Activated CD4-positive, alpha-beta T cell treated with anti-CD3 and anti-CD28 coated beads for 48 hours (primary cell): ENCODE measurements at regions not wholly inside any gene's neighbourhood (a gene's known extent, or its start where the extent isn't known, plus 50 kb on each side); places are given as distances from the start of the nearest gene placed in this dataset.
"Not testable (repeated sequence)": the region's sequence is repeated elsewhere in the genome, so short reads cannot be mapped to it uniquely, and the experiment has no call there.

ENCODE experiments used
- DNase-seq: peaks from one replicate; pipeline ENCODE4 v3.0.0-alpha.2; 2020

DNA sequence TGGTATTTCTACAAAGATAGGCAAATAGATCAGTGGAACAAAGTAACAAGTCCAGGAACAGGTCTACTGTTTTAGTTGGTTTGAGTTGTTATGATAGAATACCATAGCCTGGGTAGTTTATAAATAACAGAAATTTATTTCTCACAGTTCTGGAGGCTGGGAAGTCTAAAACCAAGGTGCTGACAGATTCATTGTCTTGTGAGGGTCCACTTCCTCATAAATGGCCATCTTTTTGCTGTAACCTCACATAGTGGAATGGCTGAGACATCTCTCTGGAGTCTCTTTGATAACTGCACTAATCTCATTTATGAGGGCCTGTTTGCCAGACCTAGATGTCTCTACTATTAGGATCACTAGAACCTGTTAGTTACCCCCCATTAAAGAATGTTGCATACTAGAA is 152.3 kb upstream of the MYRIP start:
- DNase-seq: no peak

DNA sequence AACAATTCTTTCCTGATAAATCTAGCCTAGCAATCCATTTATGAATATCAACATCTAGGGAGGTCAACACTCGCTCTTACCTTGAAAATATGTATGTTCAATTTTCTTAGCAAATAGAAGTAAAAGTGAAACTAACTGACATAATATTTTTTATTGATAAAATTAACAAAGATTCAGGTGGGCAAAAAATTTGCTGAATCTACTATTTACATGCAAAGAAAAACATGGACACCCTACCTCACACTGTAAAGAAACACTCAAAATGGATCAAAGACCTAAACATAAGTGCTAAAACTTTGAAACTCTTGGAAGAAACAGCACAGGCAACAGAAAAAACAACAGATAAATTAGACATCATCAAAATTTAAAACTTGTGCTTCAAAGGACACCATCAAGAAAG is 151.6 kb upstream of the MYRIP start:
- DNase-seq: no peak

DNA sequence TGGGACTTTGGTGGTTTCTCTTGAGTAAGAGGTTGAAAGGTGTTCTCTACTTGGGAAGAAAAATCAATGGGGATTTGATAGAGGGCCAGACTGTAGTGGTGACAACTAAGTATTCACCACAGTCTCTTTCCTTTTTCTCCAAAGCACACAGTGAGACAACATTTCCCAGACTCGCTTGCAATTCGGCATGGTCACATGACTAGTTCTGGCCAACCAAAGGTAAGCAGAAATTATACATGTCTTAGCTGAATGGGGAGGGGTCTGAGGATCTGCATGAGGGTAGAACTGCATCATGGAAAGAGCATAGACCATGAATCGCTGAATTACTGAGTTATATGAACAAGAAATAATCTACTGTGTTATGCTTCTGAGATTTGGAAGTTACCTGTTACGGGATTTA is 144.5 kb upstream of the MYRIP start:
- no peak for DNase-seq

DNA sequence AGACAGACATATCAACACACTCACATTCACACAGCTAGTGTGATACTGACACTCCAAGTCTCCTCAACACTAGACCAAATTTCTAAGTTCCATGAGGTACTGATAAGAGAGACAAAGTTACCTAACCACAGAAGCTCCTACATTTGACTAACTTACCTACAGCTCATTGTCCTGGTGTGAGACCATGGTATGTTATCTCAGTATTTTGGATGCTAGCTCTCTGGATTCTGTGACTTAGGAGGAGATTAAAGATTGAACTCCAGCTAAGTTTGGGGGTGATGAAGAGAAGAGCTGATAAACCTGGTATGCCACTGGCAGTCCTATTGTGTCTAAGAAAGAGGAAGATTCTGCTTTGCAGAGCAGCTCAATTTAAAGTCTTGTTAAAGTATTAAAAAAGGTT is 144.0 kb upstream of the MYRIP start:
- DNase-seq: no peak

DNA sequence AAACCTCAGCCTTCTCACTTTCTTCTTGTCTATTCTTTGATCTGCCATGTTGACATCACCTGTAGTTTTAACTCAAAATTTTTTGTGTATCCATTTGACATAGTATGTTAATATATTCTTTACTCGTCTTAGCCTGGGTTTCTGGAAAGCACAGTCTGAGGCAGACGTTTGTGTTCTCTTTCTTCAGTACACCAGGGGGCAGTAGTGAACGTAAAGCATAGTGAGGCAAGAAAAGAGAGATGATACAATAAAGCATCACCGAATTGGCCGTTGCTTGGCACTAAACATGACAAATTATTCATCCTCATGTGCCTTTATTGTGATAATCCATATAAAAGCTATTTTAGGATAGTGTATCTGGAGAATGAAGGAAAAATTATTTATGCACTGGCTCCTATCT is 141.0 kb upstream of the MYRIP start:
- DNase-seq: no peak

DNA sequence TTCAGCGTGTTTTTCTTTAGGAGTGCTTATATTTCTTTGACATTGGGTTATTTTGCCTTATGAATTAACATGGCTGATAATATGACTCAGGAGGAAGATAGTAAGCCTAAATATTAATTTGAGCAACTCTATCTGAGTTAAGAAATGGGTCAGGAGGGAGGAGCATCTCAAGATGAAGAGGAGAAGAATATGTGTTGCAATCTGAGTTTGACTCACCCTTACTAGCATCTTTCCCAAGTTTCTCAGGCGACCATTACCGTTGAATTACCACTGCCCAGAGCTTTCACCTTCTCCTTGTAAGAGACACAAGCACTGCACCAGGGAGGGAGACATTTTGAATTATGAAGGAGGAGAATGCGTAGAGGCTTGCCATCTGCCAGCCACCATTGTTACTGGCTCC is 138.3 kb upstream of the MYRIP start:
- no peak for DNase-seq

DNA sequence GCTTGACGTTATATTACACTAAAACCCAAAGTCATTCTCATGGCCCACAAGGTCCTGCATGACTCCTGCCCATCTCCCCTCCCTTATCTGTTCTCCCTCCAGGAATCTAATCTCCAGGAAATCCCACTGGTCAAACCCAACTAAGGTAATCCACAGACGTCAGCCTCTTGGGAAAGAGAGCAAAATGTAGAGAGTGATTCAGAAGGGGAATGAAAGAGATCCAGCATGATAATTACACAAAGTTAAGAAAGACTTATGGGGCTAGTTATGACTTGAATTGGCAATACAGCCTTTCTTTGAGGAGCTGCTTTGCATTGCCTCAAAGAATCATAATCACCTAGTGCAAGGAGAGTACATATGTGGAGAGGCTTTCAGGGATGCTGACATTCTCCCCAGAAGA is 137.8 kb upstream of the MYRIP start:
- no peak for DNase-seq

DNA sequence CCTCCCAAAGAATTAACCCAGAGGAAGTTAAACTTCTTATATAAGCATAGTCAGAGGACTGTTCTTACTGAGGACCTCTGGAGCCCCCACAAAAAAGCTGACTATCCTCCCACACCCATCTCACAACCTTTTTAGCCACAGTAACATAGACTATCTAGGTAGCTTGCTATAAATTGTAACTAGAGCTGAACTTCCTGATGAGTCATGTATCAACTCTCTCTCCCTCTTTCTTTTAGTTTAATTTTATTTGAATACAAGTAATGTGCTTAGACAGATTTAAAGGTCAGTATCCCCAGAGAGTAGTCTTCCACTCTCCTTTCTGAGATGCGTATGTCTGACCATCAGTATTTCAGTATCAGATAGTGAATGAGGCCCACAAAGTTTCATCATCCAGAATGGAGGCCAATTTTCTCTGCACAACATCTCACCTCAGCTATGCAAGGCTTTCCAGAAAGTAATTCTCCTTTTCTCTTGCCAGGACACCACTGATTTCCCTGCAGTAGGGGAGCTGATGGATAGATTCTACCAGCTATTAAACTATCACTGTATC is 104.0 kb upstream of the MYRIP start:
- no peak for DNase-seq

DNA sequence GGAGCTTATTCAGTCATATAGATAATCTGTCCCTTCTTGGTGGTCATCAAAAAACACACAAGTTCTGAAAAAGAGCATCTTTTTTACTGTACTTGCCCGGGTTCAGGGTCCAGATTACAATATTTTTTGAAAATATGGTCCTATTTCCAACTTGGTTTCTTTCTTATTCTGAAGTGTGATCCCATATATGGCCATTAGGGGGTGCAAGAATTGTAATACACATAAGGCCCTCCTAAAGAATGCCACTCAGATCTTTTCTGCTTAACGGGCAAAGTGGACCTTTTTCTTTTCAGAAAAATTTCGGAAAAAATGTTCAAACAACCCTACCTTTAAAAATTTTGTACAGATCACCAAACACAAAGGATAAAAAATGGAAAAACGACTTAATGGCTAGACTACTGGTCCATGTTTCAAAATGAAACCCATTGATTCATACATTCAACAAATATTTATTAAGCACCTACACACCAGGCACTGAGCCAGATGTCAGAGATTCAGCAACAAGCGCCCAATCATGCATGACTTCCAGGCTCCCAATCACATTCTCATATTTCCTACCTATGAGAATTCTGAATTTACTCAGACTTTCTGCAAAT is 102.0 kb upstream of the MYRIP start:
- no peak for DNase-seq

DNA sequence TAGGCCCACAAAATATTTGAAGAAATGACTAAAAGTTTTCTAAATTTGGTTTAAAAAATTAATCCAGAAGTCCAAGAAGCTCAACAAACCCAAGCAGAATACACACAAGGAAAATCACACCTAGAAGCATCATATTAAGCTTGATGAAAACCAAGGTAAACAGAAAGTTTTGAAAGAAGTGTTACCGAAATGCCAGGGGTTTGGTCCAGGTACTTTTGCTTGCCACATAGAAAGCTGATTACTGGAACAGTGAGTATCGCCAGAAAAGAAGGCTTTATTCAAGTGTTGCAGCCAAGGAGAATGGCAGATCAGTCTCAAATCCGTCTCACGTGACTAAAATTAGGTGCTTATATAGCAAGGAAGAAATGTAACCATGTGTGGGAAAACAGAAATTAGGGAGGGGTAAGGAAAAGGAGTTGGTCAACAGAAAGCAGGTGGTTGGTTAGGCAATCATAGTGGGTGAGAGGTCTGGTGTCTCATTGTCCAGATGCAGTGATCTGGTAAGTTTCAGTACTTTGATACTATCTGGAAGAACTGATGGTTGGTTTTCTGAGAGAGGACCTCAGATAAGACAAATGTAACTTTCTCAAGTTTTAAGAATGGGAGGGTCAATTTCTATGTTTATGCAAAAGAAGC is 96.9 kb upstream of the MYRIP start:
- no peak for DNase-seq

DNA sequence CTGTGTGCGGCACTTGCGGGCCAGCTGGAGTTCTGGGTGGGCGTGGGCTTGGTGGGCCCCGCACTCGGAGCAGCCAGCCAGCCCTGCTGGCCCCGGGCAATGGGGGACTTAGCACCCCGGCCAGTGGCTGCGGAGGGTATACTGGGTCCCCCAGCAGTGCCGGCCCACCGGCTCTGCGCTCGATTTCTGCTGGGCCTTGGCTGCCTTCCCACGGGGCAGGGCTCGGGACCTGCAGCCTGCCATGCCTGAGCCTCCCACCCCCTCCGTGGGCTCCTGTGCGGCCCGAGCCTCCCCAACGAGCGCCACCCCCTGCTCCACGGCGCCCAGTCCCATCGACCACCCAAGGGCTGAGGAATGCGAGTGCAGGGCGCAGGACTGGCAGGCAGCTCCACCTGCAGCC is 96.1 kb upstream of the MYRIP start:
- not testable (repeated sequence) for DNase-seq

DNA sequence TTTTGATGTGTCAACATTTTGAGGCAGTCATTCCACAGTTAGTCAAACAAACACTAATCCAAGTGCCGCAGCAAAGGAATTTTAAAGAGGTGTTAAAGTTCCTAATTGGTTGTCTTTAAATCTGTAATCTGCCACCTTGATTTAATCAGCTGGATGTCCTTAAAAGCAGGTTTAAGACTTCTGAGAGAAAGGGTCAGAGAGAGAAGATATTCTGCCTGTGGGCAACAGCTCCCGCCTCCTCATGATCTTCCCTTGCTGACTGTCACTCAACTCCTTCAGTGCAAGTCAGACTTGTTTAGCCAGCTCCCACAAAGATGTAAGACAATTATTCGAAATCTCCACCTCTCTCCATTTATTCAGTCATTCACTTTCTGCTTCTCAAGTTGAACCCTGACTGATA is 92.6 kb upstream of the MYRIP start:
- no peak for DNase-seq

DNA sequence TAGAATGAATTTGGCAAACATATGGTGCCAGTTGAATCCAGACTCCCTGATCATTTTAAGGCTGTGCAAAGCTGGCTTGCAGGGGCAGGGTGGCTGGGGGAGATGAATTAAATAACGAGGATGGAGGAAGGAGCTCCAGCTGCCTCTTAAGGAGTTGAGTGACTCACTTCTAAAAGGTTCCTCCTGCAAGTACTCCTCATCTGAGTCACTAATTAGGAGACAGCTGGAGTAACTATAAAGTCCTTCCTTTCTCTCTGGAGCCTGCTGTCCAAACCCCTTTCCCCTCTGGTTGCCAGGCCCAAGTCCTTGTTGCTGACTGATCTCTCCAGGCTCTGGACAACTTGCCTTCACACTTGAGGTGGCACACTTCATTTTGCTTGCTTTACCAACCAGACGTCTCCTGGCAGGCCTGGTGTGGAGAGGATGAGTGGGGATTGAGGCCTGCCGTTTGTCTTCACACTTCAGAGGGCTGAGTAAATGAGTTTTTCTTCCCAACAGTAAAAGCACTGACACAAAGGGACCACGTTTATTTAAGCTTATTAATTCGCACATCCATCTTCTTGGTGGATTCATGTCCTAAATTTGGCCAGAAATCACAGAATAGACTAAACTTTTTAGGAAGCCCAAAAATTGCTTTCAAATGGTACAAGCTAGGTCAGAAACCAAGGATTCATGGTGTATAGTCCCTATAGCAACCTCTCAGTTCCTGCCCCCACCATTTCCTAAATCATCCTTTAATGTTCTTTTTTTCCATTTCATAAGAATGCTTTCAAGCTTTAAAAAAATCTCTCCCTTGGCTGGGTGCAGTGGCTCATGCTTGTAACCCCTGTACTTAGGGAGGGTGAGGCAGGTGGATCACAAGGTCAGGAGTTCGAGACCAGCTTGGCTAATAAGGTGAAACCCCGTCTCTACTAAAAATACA is 90.5 kb upstream of the MYRIP start:
- DNase-seq: no peak

DNA sequence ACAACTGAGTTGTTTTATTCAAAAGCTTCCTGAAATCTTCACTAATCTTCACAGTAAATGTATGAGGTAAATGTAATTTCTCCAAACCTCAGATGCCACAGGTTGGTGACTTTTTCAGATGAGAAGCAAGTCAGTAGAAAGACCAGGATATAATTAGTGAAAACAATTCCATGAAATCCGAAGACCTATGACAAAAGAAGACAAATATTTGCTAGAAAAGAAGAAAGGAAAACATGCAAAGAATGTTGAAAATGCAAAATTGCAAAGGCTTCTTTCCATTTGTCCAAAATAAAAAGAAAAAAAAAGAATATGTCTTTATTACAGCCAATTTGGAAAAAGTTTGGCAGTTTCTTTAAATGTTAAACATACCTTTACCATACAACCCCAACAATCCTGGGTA is 88.3 kb upstream of the MYRIP start:
- no peak for DNase-seq

DNA sequence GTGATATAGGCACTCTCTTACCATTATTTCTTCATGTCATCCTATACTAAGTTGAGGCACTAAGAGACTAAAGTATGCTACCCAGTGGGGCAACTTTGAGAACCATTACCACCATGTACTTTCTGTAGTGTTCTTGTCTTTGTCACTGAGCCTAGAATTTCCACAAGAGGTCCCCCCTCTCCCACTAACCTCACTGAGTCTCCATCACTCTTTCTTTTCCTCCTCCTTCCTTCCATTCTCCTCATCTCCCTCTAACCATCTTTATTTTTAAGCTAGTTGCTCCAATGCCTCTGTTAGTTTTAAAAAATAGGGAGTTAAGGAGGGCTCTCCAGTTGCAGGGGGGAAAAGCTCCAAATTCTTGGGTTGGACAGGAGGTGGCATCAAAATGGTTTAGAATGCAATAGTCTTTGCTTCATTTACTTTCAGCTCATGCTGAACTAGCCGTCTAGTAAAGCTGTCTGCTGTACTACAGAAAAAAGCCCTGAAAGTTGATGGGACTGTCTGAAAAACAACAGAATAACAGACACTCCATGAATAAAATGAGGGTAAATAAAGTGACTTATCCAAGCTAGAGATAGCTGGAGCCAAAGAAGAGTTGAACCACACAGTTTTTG is 85.1 kb upstream of the MYRIP start:
- no peak for DNase-seq

DNA sequence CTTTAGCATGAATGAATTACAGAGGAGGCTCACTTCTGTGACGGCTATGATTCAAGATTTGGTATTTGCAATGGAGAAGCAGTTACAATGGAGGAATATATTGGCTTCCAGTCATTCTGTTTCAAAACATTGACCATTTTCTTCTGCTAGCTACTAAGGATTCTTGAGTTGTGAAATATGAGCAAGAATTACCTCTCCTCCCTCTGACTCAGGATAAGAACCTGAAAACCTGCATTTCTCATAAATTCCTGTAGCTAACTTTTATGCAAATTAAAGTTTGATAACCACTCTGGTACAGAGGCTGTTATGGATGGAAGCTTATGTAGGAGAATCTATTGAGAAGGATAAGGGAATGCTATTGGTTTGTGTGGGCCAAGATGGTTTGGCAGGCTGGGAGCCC is 84.1 kb upstream of the MYRIP start:
- DNase-seq: no peak

DNA sequence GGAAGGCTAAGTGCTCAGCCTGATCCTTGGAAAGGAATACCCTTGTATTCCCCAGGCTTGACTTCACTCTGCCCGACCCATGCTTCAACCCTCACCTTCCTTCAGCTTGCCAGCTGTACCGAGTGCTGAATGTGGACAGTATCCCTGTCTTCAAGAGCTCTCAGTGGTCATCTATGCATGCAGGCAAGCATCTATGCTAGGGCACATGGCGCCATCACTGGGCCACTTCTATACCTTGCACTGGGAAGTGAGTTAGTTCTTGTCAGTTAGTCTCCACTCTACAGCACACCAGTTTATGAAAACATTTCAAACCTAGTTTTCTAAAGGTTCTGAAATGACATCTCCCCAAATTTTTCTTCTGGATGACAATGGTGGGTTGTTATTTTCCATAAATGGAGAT is 82.0 kb upstream of the MYRIP start:
- no peak for DNase-seq

DNA sequence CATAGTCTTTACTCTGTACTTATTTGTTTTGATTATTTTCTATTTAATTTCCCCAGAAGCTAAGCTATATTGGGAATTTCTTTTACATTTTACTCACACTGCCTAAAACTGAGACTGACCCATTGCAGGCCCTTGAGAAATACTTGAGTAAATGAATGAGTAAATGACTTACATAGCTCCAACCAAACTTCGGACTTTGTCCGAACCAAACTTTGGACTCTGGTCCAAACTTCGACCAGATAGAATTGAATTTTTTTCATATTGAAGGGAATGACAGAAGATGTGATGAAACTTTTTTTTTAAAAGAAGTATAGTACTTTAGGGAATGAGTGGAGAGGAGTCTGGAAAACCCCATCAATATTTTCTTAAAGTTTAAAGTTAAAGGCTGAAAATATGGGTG is 75.6 kb upstream of the MYRIP start:
- no peak for DNase-seq

DNA sequence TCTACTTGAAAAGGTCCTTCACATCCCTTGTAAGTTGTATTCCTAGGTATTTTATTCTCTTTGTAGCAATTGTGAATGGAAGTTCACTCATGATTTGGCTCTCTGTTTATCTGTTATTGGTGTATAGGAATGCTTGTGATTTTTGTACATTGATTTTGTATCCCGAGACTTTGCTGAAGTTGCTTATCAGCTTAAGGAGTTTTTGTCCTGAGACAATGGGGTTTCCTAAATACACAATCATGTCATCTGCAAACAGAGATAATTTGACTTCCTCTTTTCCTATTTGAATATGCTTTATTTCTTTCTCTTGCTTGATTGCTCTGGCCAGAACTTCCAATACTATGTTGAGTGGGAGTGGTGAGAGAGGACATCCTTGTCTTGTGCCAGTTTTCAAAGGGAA is 69.8 kb upstream of the MYRIP start:
- DNase-seq: not testable (repeated sequence)

DNA sequence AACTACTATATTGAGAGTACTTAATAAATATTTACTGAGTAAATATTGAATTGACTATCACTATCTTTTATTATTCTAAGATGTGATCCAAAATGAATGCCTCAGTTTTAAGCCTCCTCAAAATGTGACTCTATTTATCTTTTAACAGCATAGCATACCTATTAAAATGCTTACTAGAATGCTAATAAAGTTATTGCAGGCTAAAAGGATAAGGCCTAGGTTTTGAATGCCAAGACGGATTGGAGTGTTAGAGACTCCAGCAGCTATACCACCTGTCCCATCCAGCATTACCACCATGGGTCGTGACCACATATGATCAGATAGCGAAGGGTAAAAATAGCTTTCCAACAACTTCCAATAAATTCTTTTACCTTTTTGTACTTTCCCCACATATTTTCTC is 64.7 kb upstream of the MYRIP start:
- DNase-seq: no peak

DNA sequence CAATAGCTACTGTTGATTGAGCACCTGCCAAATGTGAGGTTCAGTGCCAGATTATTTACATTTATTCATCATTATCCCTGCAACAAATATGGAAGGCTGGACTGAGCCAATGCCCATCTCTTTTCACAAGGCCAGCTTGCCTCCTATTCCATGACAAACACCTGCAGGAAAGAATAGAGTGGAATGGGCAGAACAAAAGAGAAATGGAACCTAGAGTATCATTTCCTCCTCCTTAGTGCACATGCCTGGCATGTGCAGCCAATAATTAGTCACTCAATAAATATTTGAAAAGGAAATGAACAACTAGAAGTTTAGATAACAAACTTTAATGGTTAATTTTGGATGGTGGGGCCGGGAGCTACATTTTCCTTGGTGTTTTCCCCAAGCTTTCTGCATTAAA is 61.4 kb upstream of the MYRIP start:
- DNase-seq: no peak

DNA sequence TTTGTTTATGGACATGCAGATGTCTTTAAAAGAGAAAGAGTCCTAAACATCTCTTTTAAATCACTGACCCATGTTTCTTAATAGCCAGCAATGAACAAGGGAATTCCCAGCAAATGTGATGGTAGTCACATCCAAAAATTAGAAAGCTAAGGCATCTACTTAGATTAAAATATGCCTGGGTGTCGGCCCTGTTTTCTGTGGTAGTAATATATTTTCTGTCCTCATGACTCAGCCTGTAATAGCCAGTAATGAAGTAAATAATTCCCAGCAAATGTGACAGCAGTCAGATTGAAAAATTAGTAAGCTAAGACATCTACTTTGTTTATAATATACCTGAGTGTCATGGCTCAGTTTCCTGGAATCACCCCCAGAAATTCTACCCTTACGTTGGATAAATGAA is 60.6 kb upstream of the MYRIP start:
- no peak for DNase-seq

DNA sequence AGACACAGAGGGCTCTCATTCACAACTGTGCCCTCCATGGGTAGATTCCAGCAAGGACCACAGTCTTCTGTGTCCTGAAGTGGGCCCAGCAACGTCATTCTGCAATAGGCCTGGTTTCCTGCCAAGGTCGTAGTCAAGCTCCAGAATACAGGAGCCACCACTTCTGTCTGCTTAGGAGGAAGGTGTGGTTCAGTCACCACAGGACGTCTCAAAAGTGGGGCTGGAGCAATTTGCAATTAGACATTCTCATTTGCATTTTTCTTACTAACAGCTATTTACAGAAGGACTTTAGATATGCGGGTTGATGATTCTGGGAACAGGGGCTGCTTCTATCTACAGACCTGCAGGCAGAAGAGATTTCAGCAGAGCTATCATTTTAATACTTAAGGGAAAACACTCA is 58.7 kb upstream of the MYRIP start:
- no peak for DNase-seq

DNA sequence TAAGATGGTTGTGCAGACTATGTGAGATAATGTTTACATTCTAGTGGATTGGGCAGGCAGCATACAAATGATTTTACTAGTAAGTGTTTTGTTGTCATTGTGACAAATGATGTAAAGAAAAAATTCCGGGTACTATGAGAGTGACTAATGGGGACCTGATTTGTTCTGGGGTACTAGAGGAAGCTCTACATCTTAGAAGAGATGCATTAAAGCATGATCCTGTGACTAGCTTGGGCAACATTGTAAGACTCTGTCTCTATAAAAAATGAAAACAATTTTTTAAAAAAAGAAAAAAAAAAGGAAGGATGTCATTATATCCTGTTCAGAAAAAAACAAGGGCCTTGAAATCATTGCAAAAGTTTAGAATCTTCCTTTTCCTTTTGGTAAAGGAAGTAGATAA is 58.1 kb upstream of the MYRIP start:
- DNase-seq: no peak
